ENCODE measurements at regions not wholly inside any gene's neighbourhood (a gene's known extent, or its start where the extent isn't known, plus 50 kb on each side); places are given as distances from the start of the nearest gene placed in this dataset.
"Not testable (repeated sequence)": the region's sequence is repeated elsewhere in the genome, so short reads cannot be mapped to it uniquely, and the experiment has no call there.

- no peak for DNase-seq
Measured at GRCh38 chr4:114383721-114384120, 214.9 kb upstream of the UGT8 start.

DNA sequence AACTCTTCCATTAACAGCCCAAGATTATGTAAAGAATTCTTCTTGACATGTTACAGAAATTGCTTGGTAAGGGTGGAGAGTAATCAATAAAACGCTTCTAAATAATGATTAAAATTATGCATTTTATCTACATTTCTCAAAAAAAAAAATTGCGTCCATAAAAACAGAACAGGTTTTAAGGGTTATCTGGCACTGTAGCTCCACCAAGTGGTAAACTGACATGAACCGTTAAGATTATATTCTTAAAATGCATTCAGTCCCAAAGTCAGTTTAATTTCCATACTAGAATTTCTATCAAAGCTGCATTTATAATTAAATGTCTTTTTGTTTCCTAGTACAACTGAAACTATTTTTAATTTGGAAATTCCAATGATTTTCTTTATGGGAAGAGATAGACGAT lies 214.0 kb upstream of the UGT8 start:
- DNase-seq = peak; percentile 21

DNA sequence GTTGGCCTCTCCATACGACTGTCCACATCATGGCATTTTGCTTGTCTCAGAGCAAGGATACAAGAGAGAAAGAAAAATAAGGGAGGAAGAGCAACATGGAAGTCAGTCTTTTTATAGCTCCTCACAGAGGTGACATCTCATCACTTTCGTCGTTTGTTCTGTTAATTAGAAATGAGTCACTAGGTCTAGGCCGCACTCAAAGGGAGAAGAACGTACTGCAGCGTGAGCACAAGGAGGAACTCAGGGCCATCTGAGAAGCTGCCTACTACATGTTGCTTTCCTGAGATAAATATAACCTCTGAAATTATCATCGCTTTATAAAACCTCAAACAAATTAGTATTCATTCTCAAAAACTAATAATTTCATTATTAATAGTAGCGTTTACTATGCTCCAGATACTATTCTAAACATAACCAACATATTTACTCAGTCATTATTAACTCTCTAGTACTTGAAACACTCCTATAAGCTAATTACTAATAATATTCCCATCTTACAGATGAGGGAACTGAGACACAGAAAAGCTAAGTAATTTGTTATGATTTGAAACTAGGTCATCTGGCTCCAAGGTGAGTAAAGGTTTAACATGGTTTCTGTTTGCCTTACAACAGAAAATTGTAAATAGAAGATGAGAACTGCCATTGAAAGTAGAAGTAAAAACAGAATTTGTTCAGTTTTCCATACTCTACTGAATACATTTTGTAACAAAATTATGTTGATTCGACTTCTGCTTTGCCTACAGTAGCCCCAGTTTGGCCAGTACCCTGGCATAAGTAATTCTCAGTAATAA lies 213.2 kb upstream of the UGT8 start:
- no peak for DNase-seq

- DNase-seq = peak; percentile 33
Measured at GRCh38 chr4:114386637-114387233, 211.9 kb upstream of the UGT8 start.

DNA sequence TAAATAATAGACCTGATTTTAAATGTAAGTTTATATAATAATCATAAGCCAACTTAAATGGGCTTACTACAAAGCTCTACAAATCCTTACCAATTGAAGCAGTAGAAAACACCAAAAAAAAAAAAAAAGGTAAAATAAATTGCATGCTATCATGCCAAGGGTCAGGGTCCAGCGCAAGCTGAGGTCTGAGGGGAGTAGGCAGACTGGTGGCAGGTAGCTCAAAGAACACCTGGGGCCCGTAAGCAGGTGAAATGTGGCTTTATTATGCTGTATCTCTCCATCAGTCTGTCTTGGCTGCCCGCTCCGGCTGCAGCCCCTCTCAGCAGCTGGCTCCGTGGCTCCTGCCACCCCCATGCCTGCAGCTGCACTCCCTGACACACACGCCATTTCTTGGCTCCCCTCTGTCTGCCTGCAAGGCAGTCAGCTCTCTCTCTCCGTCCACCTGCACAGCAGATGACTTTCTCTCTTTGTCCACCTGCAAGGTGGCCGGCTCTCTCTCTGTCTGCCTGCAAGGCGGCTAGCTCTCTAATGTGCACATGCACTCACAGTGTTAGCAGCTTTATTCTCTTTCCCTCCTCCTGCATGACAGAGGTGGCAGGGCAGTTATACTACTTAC lies 209.4 kb upstream of the UGT8 start:
- DNase-seq = no peak

GRCh38 chr4:114393295-114394038 lies 205.1 kb upstream of the UGT8 start:
- no peak for DNase-seq

DNA sequence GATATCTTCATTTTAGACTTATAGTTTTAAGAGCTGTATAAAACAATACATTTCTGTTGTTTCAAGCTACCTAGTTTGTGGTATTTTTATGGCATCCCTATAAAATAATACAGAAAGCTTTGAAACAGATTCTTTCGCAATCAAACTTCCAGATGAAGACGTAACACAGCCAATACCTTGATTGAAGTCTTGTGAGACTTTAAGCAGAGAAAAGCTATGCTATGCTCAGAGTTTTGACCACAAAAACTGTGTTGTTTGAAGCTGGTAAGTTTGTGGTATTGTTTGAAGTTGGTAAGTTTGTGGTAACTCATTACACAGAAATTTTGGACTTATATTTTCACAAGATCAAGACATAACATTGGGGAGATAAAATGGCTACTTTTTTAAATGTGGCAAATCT lies 201.8 kb upstream of the UGT8 start:
- no peak for DNase-seq

GRCh38 chr4:114398410-114398809 lies 200.2 kb upstream of the UGT8 start:
- no peak for DNase-seq

DNA sequence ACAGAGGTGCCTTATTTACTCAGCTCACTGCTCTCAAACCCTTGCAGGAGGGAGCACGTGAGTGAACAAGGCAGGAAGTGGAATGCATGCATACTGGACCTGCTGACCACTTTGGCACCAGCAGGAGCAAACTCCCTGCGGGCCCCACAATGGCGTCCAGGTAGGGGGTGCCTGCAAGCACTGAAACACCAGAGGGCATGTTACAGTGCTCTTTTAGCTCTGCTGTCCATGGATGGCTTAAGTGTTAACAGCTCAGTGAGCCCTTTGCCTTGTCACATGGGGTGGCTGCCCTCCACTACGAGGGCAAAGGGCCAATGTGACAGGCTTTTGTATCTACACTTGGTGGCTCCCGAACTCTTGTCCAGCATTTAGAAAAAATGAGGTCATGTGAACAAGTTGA lies 199.5 kb upstream of the UGT8 start:
- DNase-seq = no peak

GRCh38 chr4:114400531-114400930 lies 198.1 kb upstream of the UGT8 start:
- DNase-seq = no peak

- no peak for DNase-seq
Measured at GRCh38 chr4:114401483-114401882, 197.1 kb upstream of the UGT8 start.

DNA sequence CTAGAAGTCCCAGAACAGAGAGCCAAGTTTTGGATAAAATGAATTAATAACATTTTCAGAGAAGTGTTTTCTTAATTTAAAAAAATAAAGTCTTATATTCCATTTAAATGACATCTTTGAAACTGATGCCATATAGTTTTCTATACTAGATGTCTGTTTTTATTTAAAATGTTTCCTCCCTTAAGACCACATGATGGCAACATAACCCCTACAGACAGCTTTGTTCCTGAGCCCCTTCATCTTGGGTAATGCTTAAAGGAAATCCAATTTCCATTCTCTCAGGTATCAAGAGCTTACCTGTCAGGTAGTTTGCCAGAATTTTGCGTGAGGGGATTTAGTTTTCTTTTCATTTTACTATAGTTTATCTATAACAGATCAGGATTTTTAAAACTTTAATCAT lies 181.4 kb upstream of the UGT8 start:
- DNase-seq = peak; percentile 42

DNA sequence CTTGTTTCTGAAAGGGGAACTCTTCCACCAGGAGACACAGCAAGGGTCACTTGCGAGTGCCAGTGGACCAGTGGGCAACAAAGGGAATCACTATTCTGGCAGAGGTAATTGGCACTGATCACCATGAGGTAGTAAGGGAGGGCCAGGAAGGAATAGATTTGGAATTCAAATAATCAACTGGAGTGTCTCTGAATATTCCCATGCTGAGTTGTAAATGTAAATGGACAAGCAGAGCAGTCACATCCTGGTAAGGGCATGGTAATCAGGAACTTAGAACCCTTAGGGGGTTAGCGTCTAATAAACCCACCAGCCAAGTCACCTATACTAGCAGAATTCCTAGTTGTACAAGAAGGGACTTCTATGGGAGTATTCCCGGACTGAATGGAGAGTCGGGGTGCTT lies 178.5 kb upstream of the UGT8 start:
- DNase-seq = no peak

- no peak for DNase-seq
Measured at GRCh38 chr4:114423582-114423981, 175.0 kb upstream of the UGT8 start.

DNA sequence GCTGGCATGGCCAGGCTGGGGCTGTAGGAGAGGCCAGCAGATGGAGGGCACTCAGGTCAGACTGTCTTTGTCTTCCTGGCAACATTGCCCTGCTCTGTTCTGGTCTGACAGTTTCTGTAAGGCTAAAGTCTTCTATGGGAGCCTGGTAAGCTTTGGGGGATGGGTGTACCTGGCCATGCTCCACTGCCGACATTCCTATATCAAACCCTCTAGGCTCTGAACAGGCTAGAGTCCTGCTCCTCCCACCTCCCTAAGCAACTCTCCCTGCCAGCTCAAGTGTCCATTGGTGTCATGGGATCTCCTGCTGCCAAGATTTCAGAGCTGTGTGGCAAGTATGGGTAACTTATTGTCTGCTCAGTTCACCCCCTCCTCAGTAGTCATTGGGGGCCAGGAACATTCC lies 163.5 kb upstream of the UGT8 start:
- DNase-seq = no peak

DNA sequence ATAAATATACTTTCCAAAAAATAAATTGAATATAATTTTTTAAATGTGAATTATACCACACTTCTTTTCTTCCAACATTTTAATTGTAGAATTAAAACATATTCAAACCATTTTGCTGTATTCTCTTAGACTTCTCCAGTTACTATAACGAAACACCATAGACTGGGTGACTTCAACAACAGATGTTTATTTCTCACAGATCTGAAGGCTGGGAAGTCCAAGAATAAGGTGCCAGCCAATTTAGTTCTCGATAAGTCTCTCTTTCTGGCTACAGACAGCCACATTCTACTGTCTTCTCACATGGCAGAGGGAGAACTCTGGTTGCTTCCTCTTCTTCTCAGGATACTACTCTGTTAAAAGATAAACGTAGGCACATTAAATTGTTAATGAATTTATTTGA lies 155.8 kb upstream of the UGT8 start:
- DNase-seq = no peak

- DNase-seq = no peak
Measured at GRCh38 chr4:114444211-114444610, 154.4 kb upstream of the UGT8 start.

- DNase-seq = not testable (repeated sequence)
Measured at GRCh38 chr4:114447963-114448516, 150.6 kb upstream of the UGT8 start.

DNA sequence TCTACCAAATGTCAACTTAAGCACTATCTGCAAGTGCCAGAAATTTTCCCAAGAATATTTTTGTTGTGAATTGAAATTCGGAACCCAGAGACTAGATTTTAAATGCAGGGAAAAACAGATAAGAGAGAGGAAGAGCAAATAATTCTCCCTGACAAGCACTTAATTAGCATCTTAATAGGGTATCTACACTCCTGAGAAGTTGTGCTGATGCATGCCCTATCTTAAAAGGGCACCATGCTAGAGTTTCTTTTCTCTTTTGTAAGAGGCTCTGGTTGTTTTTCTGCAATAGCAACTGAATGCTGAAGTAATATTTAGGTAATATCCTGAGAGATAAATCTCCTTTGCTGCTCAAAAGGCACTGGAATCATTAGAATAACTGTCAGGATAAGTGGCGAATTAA lies 139.9 kb upstream of the UGT8 start:
- no peak for DNase-seq

GRCh38 chr4:114464726-114465272 lies 133.8 kb upstream of the UGT8 start:
- DNase-seq = no peak

DNA sequence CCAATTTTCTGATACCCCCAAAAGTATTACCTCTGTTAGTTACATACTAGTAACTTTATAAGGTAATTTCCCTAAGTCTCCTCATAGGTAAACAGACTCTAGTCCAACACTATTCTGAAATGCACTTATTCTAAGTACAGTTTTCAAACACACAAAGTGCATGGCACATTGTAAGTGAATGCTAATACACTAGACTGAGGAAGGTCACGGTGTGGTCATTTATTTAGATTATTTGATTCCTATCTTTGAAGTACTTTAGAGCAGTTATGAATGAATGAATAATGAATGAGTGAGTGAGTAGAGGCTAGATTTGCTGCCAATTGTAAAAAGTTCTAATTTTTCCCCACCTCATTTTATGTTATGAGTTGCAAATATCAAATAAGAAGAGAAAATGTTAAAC lies 132.8 kb upstream of the UGT8 start:
- no peak for DNase-seq

DNA sequence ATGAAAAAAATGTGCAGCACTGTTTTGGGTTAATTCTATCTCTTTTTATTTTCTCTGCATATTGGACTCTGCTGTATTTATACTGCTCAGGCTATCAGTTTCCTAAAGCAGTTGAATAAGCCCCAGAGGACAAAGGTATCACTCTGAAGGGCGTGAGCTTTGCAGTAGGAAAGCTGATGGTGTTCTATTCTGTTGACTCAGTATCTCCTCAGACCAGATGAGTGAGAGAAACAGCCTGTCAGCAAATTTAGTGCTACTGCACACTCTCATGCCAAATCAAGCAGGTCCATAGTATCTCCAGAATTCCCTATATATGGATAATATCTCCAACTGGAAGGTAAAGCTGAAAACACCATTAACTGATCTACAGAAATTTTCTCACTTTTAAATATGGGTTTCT lies 132.3 kb upstream of the UGT8 start:
- no peak for DNase-seq
